ENCODE measurements at regions not wholly inside any gene's neighbourhood (a gene's known extent, or its start where the extent isn't known, plus 50 kb on each side); places are given as distances from the start of the nearest gene placed in this dataset.

- TF ChIP-seq CTCF (IDR thresholded peaks at IDR 0.05) (no peak), POLR2A (IDR thresholded peaks at IDR 0.05) (no peak), POLR2AphosphoS5 (IDR thresholded peaks at IDR 0.05) (no peak), EP300 (IDR thresholded peaks at IDR 0.05) (no peak)
These were observed 105.7 kb upstream of the GATA6 start for GRCh38 chr18:22063672-22064071.
